DND-41 (cell line): ENCODE measurements at regions not wholly inside any gene's neighbourhood (a gene's known extent, or its start where the extent isn't known, plus 50 kb on each side); places are given as distances from the start of the nearest gene placed in this dataset.

Experiments
- ATAC-seq: fragments of 200-7000 bp; cut with Tn5 transposase; 3 replicates; pipeline ENCODE4 v1.9.1; 2021; ENCODE audit warnings: low read depth; ENCODE audit not compliant: insufficient read depth
- DNase-seq: peaks from one replicate; pipeline ENCODE4 v3.0.0-alpha.2; 2020
- H2AFZ ChIP-seq: 2 replicates; pipeline ENCODE4 v1.6.0; 2012; ENCODE audit warnings: low read depth, low read length
- H3K27ac ChIP-seq: 2 replicates; pipeline ENCODE4 v1.5.1; 2012; ENCODE audit warnings: low read length, inconsistent platforms
- H3K27me3 ChIP-seq: fragments of 200-600 bp; sonication (generic); 2 replicates; pipeline ENCODE4 v1.6.0; 2012; ENCODE audit warnings: low read length, mild to moderate bottlenecking, inconsistent platforms; ENCODE audit not compliant: insufficient read depth, poor library complexity
- H3K36me3 ChIP-seq: 2 replicates; pipeline ENCODE4 v1.5.1; 2012; ENCODE audit warnings: low read length, inconsistent platforms; ENCODE audit not compliant: insufficient read depth
- H3K4me1 ChIP-seq: 2 replicates; pipeline ENCODE4 v1.5.1; 2012; ENCODE audit warnings: mild to moderate bottlenecking, low read length; ENCODE audit not compliant: insufficient read depth
- H3K4me2 ChIP-seq: 2 replicates; pipeline ENCODE4 v1.6.0; 2012; ENCODE audit warnings: mild to moderate bottlenecking, moderate library complexity, low read length, inconsistent platforms; ENCODE audit not compliant: insufficient read depth
- H3K4me3 ChIP-seq, 2 experiments: fragments of 200-600 bp in 1 of 2; shearing (Covaris generic) in 1 of 2; 2 replicates each; pipeline ENCODE4 v1.5.1; 2012 to 2016; ENCODE audit warnings: inconsistent platforms in 2 of 2, low read length in 2 of 2, mild to moderate bottlenecking in 2 of 2, low read depth in 1 of 2, moderate library complexity in 1 of 2
- H3K79me2 ChIP-seq: 2 replicates; pipeline ENCODE4 v1.6.0; 2012; ENCODE audit warnings: low read length, inconsistent platforms; ENCODE audit not compliant: insufficient read depth
- H3K9ac ChIP-seq: 2 replicates; pipeline ENCODE4 v1.6.0; 2012; ENCODE audit warnings: low read depth, mild to moderate bottlenecking, inconsistent platforms, low read length, moderate library complexity
- H3K9me3 ChIP-seq: 2 replicates; pipeline ENCODE4 v1.5.1; 2012; ENCODE audit warnings: low read length, moderate library complexity, mild to moderate bottlenecking, inconsistent platforms; ENCODE audit not compliant: insufficient read depth, severe bottlenecking
- H4K20me1 ChIP-seq: 2 replicates; pipeline ENCODE4 v1.6.0; 2012; ENCODE audit warnings: low read length; ENCODE audit not compliant: insufficient read depth
- CTCF ChIP-seq: IDR thresholded peaks from 2 replicates; pipeline ENCODE4 v1.5.1; 2012; ENCODE audit warnings: borderline replicate concordance, low read length, moderate library complexity, mild to moderate bottlenecking; ENCODE audit not compliant: poor library complexity, severe bottlenecking; ENCODE audit errors: extremely low read depth
- EZH2 ChIP-seq: IDR thresholded peaks from 3 replicates; pipeline ENCODE4 v1.6.1; 2012; ENCODE audit warnings: borderline replicate concordance, low read depth, mild to moderate bottlenecking, moderate library complexity, low read length, inconsistent platforms; ENCODE audit not compliant: severe bottlenecking

GRCh38 chr17:17419166-17419565, 57.6 kb upstream of the MED9 start:
- ATAC-seq = no peak
- TF ChIP-seq CTCF = no peak
- H3K27ac ChIP-seq = no peak overlapping the region

GRCh38 chr17:17419631-17420030, 57.2 kb upstream of the MED9 start:
- Histone ChIP-seq H3K9ac (no peak overlapping the region), H2AFZ (no peak overlapping the region), H3K4me1 (peaks cover 29% of the 10 kb centered on the region), H3K4me2 (no peak overlapping the region), H3K9me3 (peaks cover 14% of the 10 kb centered on the region), H3K36me3 (peaks cover 4% of the 10 kb centered on the region; the same call in 1 of the 2 replicates), H3K79me2 (no peaks in the 10 kb centered on the region), H3K4me3 (no peak overlapping the region), H3K27ac (no peak overlapping the region), H4K20me1 (no peaks in the 10 kb centered on the region), H3K27me3 (no peaks in the 10 kb centered on the region)
- DNase-seq (no peak), ATAC-seq (no peak)
- TF ChIP-seq EZH2 (no peak), CTCF (no peak)

More at GRCh38 chr17:17419166-17419565, 57.6 kb upstream of the MED9 start:
- H3K4me1 ChIP-seq = peaks cover 34% of the 10 kb centered on the region
- H2AFZ ChIP-seq = no peak overlapping the region
- no peak overlapping the region for H3K4me3 ChIP-seq
- no peaks in the 10 kb centered on the region for H4K20me1 ChIP-seq
- peaks cover 2% of the 10 kb centered on the region; the same call in 1 of the 2 replicates for H3K36me3 ChIP-seq
- no peak for DNase-seq
- H3K27me3 ChIP-seq = no peaks in the 10 kb centered on the region
- peaks cover 10% of the 10 kb centered on the region for H3K9me3 ChIP-seq
- no peak overlapping the region for H3K9ac ChIP-seq
- no peak overlapping the region for H3K4me2 ChIP-seq
- no peaks in the 10 kb centered on the region for H3K79me2 ChIP-seq

GRCh38 chr17:17420082-17420481, 56.7 kb upstream of the MED9 start:
- peaks cover 4% of the 10 kb centered on the region; the same call in 1 of the 2 replicates for H3K36me3 ChIP-seq
- no peak overlapping the region for H3K4me3 ChIP-seq
- TF ChIP-seq EZH2 (no peak), CTCF (no peak)
- no peak overlapping the region for H3K27ac ChIP-seq
- H3K4me2 ChIP-seq = no peak overlapping the region
- no peaks in the 10 kb centered on the region for H3K79me2 ChIP-seq
- no peak overlapping the region for H2AFZ ChIP-seq
- no peak overlapping the region for H3K9ac ChIP-seq
- DNase-seq (no peak), ATAC-seq (no peak)
- no peaks in the 10 kb centered on the region for H4K20me1 ChIP-seq
- H3K9me3 ChIP-seq = peaks cover 19% of the 10 kb centered on the region
- no peaks in the 10 kb centered on the region for H3K27me3 ChIP-seq
- peaks cover 24% of the 10 kb centered on the region for H3K4me1 ChIP-seq
